ENCODE measurements at regions not wholly inside any gene's neighbourhood (a gene's known extent, or its start where the extent isn't known, plus 50 kb on each side); places are given as distances from the start of the nearest gene placed in this dataset.

DNA sequence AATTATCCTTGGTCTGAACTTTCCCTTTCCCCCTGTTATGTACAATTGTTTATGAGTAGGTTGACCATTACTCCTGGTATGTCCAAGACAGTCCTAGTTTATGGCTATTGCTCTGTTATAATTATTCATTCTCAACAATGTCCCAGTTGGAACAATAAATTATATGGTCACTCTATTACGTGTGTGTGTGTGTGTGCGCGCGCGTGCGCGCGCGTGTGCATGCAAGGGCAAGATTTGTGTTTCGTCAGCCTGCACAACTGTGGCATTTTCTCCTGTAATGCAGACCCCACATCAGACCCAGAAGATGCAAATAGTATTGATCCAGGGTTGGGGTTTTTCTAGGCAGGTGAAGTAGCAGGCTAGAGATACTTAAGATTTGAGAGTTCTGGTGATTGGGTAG is 88.4 kb downstream of the ESM1 start:
- TF ChIP-seq, protein P1, sequence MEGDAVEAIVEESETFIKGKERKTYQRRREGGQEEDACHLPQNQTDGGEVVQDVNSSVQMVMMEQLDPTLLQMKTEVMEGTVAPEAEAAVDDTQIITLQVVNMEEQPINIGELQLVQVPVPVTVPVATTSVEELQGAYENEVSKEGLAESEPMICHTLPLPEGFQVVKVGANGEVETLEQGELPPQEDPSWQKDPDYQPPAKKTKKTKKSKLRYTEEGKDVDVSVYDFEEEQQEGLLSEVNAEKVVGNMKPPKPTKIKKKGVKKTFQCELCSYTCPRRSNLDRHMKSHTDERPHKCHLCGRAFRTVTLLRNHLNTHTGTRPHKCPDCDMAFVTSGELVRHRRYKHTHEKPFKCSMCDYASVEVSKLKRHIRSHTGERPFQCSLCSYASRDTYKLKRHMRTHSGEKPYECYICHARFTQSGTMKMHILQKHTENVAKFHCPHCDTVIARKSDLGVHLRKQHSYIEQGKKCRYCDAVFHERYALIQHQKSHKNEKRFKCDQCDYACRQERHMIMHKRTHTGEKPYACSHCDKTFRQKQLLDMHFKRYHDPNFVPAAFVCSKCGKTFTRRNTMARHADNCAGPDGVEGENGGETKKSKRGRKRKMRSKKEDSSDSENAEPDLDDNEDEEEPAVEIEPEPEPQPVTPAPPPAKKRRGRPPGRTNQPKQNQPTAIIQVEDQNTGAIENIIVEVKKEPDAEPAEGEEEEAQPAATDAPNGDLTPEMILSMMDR (IDR thresholded peaks at IDR 0.05; ENCODE audit: low read depth, low read length, missing control alignments), result no peak
- in situ Hi-C loops (cut with HindIII; ENCODE audit: low sequenced_read_pairs), result no loop called here
- no peak overlapping the region for H3K4me3 ChIP-seq (ENCODE audit: low read depth, low read length)
- DNase-seq (ENCODE audit: low read depth), result no peak

DNA sequence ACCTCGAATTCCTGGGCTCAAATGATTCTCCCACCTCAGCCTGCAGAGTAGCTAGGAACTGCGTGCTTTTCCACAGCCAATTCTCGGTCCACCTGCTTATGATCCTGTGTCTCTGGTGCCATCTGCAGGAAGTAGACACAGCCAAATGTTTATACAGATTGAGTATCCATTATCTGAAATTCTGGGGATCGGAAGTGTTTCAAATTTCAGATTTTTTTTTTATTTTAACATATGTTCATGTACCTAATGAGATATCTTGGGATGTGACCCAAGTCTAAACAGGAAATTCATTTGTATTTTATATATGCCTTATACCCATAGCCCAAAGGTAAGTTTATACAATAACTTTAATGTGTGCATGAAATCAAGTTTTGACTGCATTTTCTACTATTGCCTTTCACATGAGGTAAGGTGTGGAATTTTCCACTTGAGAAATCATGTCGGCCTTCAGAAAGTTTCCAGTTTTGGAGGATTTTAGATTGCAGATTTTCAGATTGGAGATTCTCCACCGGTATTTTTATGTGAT is 89.5 kb downstream of the ESM1 start:
- DNase-seq (ENCODE audit: low read depth), result no peak
- in situ Hi-C loops (cut with HindIII; ENCODE audit: low sequenced_read_pairs), result no loop called here
- TF ChIP-seq, protein P1 (IDR thresholded peaks at IDR 0.05; ENCODE audit: low read depth, low read length, missing control alignments), result peak; percentile 71
- no peak overlapping the region for H3K4me3 ChIP-seq (ENCODE audit: low read depth, low read length)

DNA sequence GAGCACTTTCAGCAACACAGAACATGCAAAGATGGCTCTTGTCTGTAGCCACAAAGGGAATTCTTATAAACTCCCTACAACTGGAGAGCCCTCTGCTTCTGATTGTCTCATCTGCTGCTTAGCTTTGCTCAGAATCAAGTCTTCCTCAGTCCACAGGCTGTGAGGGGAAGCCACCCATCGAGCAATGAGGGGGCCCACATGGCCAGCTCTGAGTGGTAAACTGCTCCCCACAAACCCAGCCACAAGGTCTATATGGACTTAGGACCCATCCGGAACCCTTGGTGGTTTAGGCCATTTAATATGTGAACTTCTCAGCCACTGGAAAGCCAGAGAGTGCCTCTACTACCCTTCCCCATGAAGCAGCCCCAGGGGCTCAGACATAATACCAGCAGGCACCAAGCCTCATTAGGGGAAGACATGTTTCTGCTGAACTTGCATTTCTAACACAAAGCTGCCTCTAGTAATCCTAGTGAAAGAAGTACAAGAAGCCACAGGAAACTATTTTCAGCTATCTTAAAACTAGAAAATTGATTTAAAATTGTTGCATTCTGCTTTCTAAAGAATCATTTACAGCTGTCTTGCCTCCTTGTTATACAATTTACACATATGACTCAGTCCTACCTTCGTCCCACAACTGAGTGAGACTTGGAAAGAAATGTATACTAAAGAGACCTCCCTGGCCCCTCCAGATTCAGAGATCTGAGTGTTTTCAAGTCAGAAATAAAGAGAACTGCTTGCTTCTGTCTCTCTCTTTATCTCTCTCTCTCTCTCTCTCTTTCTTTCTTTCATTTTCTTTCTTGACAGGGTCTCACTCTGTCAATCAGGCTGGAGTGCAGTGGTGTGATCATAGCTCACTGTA is 90.2 kb downstream of the ESM1 start:
- no peak overlapping the region for H3K4me3 ChIP-seq (ENCODE audit: low read depth, low read length)
- TF ChIP-seq, protein P1 (IDR thresholded peaks at IDR 0.05; ENCODE audit: low read depth, low read length, missing control alignments), result no peak
- in situ Hi-C loops (cut with HindIII; ENCODE audit: low sequenced_read_pairs), result no loop called here
- DNase-seq (ENCODE audit: low read depth), result no peak

DNA sequence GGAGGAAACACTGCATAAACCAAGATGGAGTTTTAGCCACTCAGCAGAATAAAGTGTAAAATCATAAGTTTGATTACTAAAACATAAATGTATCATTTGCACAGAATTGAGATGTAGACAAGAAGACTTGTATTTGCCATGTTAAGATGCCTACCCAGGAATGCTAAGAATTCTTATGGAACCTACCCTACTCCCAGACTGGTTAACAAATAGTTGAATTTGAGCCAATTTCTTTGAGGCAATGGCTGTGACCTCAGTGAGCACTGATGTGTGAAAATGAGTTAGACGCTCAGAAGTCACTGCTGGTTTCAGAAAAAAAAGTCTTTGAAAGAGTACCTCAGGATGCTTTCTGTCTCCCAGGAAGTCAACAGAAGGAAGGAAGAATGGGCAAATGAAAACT is 95.6 kb downstream of the ESM1 start:
- TF ChIP-seq, protein P1 (IDR thresholded peaks at IDR 0.05; ENCODE audit: low read depth, low read length, missing control alignments), result no peak
- in situ Hi-C loops (cut with HindIII; ENCODE audit: low sequenced_read_pairs), result no loop called here
- H3K4me3 ChIP-seq (ENCODE audit: low read depth, low read length), result no peak overlapping the region
- peak; percentile 82 for DNase-seq (ENCODE audit: low read depth)

DNA sequence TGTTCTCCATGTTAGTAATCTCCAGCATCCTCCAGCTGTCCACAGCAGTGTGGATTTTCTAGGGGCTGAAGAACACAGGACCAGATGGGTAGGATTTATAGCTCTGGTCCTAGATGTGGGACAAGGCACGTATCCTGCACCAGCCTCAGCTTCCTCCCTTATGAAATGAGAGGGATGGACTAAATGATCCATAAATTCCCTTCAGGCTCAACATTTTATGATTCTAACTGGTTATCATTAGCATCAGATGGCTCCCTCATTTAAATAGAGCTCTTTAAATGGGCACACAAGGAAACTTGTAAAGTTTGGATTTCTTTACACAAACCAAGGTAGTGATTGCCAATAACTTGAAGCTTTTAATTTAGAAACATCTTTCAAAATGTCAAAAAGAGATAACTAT is 97.7 kb downstream of the ESM1 start:
- in situ Hi-C loops (cut with HindIII; ENCODE audit: low sequenced_read_pairs), result no loop called here
- TF ChIP-seq, protein P1 (IDR thresholded peaks at IDR 0.05; ENCODE audit: low read depth, low read length, missing control alignments), result no peak
- DNase-seq (ENCODE audit: low read depth), result no peak

DNA sequence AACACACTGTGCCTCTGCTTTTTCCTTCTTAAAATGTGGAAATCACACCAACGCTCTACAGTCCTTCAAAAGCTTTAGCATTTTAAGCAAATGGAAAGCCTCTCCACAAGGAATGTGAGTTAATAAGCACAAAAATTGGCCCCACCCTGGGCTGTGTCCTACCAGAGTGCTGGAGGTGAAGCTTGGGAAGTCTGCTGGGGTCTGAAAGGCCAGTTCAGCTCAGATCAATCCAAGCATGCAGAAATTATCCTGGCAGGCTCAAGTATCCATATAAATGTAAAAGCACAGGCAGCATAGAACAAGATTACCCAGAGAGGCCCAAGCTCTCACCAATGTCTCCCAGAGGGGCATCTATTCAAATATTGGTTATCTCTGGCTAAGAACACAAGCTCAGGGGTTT is 98.5 kb downstream of the ESM1 start:
- TF ChIP-seq, protein P1 (IDR thresholded peaks at IDR 0.05; ENCODE audit: low read depth, low read length, missing control alignments), result no peak
- no peak for DNase-seq (ENCODE audit: low read depth)
- in situ Hi-C loops (cut with HindIII; ENCODE audit: low sequenced_read_pairs), result no loop called here

More for the DNA sequence above, 97.7 kb downstream of the ESM1 start:
- H3K4me3 ChIP-seq (ENCODE audit: low read depth, low read length), result no peak overlapping the region

More for the DNA sequence above, 98.5 kb downstream of the ESM1 start:
- H3K4me3 ChIP-seq (ENCODE audit: low read depth, low read length), result no peak overlapping the region

All from astrocyte of the cerebellum (primary cell).